Duodenal mucosa (tissue), 2 donors: ENCODE measurements at regions not wholly inside any gene's neighbourhood (a gene's known extent, or its start where the extent isn't known, plus 50 kb on each side); places are given as distances from the start of the nearest gene placed in this dataset.

Experiments
- H3K27ac ChIP-seq: one replicate; pipeline ENCODE4 v1.7.0; 2013; ENCODE audit warnings: low read depth, low read length
- H3K27me3 ChIP-seq, 2 donors: one replicate each; pipeline ENCODE4 v1.7.0; 2013; ENCODE audit warnings: low read length in 2 of 2, control low read depth in 1 of 2; ENCODE audit not compliant: insufficient read depth in 2 of 2, control insufficient read depth in 1 of 2
- H3K36me3 ChIP-seq, 2 donors: one replicate each; pipeline ENCODE4 v1.7.0; 2013; ENCODE audit warnings: low read length in 2 of 2, control low read depth in 1 of 2; ENCODE audit not compliant: insufficient read depth in 2 of 2, control insufficient read depth in 1 of 2
- H3K4me1 ChIP-seq, 2 donors: one replicate each; pipeline ENCODE4 v1.7.0; 2013; ENCODE audit warnings: low read length in 2 of 2, control low read depth in 1 of 2; ENCODE audit not compliant: insufficient read depth in 2 of 2, control insufficient read depth in 1 of 2
- H3K4me3 ChIP-seq, 2 donors: one replicate each; pipeline ENCODE4 v1.7.0; 2013; ENCODE audit warnings: low read length in 2 of 2, low read depth in 1 of 2
- H3K9ac ChIP-seq, 2 donors: one replicate each; pipeline ENCODE4 v1.7.0; 2013; ENCODE audit warnings: low read length in 2 of 2, low read depth in 1 of 2
- H3K9me3 ChIP-seq, 2 donors: one replicate each; pipeline ENCODE4 v1.7.0; 2013; ENCODE audit warnings: low read length in 2 of 2, control low read depth in 1 of 2; ENCODE audit not compliant: control insufficient read depth in 1 of 2

- H3K36me3 ChIP-seq, result no peaks in the 10 kb centered on the region
- H3K27ac ChIP-seq, result peak overlapping the region; percentile 70
- no peaks in the 10 kb centered on the region for H3K9me3 ChIP-seq
- H3K27me3 ChIP-seq, result no peaks in the 10 kb centered on the region
- H3K4me1 ChIP-seq, result peaks cover 13 to 21% of the 10 kb centered on the region in 2 donors
- H3K4me3 ChIP-seq, result peak overlapping the region; percentile 65 to 79
- peak overlapping the region; percentile 76 to 93 for H3K9ac ChIP-seq
These were observed 72.4 kb downstream of the HFE start for GRCh38 chr6:26159357-26160273.

DNA sequence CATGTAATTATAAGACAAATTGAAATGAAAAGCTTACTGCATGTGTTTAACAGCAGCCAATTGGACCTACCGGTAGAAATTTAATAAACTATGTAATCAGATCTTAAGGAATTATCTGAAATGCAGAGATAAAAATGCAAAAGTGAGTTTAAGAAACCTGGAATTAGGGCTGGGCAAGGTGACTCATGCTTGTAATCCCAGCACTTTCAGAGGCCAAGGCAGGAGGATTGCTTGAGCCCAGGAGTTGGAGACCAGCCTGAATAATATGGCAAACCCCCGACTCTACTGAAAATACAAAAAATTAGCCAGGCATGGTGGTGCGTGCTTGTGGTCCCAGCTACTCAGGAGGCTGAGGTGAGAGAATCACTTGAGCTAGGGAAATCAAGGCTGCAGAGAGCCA, 74.1 kb downstream of the HFE start:
- Histone ChIP-seq H3K27me3 (no peaks in the 10 kb centered on the region), H3K9ac (no peak overlapping the region), H3K4me1 (peaks cover 9 to 21% of the 10 kb centered on the region in 2 donors), H3K9me3 (no peaks in the 10 kb centered on the region), H3K27ac (no peak overlapping the region), H3K36me3 (peaks cover 0 to 4% of the 10 kb centered on the region in 2 donors), H3K4me3 (no peak overlapping the region)

DNA sequence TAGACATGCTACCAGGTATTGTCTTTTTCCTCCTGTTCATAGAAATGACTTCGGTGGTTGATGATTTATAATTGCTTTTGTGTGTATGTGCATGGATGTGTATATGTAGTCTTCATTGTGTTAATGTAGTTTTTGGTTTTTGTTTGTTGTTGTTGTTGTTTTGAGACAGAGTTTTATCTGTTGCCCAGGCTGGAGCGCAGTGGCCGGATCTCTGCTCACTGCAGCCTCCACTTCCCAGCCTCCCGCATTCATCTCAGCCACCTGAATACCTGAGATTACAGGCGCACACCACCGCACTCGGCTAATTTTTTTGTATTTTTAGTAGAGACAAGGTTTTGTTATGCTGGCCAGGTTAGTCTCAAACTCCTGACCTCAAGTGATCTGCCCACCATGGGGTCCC, 75.2 kb downstream of the HFE start:
- Histone ChIP-seq H3K9ac (no peak overlapping the region), H3K27ac (no peak overlapping the region), H3K4me3 (no peak overlapping the region), H3K9me3 (no peaks in the 10 kb centered on the region), H3K27me3 (no peaks in the 10 kb centered on the region), H3K36me3 (peaks cover 0 to 4% of the 10 kb centered on the region in 2 donors), H3K4me1 (peaks cover 9 to 21% of the 10 kb centered on the region in 2 donors)

DNA sequence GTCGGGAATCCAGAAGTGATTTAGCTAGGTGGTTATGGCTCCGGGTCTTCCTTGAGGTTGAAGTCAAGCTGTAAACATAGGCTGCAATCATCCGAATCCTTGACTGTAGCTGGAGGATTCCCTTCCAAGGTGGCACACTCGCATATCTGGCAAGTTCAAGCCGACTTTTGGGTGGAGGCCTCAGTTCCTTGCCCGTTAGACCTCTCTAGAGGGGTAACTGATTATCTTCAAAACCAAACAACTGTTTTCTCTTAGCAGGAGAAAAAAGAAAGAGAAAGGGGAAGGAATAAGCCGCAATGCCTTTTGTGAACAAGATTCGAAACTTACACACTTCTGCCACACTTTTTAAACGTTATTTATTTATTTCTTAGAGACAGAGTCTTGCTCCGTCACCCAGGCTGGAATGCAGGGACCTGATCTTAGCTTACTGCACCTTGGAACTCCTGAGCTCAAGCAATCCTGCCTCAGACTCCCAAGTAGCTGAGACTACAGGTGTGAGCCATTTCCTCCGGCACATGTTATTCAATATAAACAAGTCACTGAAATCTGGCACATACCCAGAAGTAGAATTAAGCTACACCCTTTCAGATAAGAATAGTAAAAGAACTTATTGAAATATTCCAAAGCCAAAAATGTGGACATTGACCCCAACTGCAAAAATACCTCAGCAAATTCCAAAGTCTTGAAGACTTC, 76.3 kb downstream of the HFE start:
- Histone ChIP-seq H3K36me3 (peaks cover 0 to 4% of the 10 kb centered on the region in 2 donors), H3K9ac (no peak overlapping the region), H3K4me3 (peak overlapping the region in 1 of 2 donors; percentile 58), H3K27me3 (no peaks in the 10 kb centered on the region), H3K4me1 (peaks cover 9 to 21% of the 10 kb centered on the region in 2 donors), H3K27ac (no peak overlapping the region), H3K9me3 (no peaks in the 10 kb centered on the region)

DNA sequence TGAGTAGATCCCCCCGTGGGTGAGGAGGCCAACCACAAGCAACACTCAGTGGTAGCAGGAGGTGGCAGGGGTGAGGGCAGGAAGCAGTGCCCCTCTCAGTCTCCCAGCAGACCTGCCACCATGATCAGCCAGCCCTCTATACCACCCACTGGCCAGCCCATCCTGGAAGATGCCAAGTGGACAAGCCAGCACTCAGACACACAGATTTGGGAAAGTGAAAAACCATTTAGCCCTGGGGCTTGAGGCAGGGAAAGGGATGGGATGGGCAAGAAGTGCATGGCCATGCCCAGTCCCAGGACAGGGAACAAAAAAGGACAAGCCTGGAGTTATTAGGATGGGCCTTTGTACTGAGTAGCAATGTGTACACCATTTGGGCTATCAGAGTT, 76.9 kb downstream of the HFE start:
- H3K9ac ChIP-seq, result no peak overlapping the region

GRCh38 chr6:26165261-26165790, 78.1 kb downstream of the HFE start:
- Histone ChIP-seq H3K27me3 (no peaks in the 10 kb centered on the region), H3K4me3 (no peak overlapping the region), H3K36me3 (peaks cover 0 to 4% of the 10 kb centered on the region in 2 donors), H3K9me3 (no peaks in the 10 kb centered on the region), H3K27ac (no peak overlapping the region), H3K9ac (no peak overlapping the region), H3K4me1 (peaks cover 0 to 11% of the 10 kb centered on the region in 2 donors)

More for the DNA sequence above, 76.9 kb downstream of the HFE start:
- peaks cover 9 to 21% of the 10 kb centered on the region in 2 donors for H3K4me1 ChIP-seq
- H3K9me3 ChIP-seq, result no peaks in the 10 kb centered on the region
- H3K27ac ChIP-seq, result no peak overlapping the region
- H3K27me3 ChIP-seq, result no peaks in the 10 kb centered on the region
- H3K36me3 ChIP-seq, result peaks cover 0 to 4% of the 10 kb centered on the region in 2 donors
- peak overlapping the region in 1 of 2 donors; percentile 14 for H3K4me3 ChIP-seq

- H3K27ac ChIP-seq, result no peak overlapping the region
- no peaks in the 10 kb centered on the region for H3K9me3 ChIP-seq
- no peaks in the 10 kb centered on the region for H3K27me3 ChIP-seq
- peaks cover 12 to 14% of the 10 kb centered on the region in 2 donors for H3K4me1 ChIP-seq
- no peak overlapping the region for H3K4me3 ChIP-seq
- no peak overlapping the region for H3K9ac ChIP-seq
- H3K36me3 ChIP-seq, result peaks cover 0 to 2% of the 10 kb centered on the region in 2 donors
These were observed 83.0 kb downstream of the HFE start for GRCh38 chr6:26170181-26170580.

- H3K4me3 ChIP-seq, result peak overlapping the region; percentile 78 to 79
- peak overlapping the region; percentile 85 to 87 for H3K9ac ChIP-seq
These were observed 84.0 kb downstream of the HFE start for GRCh38 chr6:26170951-26171841.

GRCh38 chr6:26172608-26172968, 85.4 kb downstream of the HFE start:
- H3K4me1 ChIP-seq, result peaks cover 12 to 14% of the 10 kb centered on the region in 2 donors
- H3K36me3 ChIP-seq, result no peaks in the 10 kb centered on the region
- no peaks in the 10 kb centered on the region for H3K9me3 ChIP-seq
- H3K9ac ChIP-seq, result peak overlapping the region; percentile 85 to 87
- H3K4me3 ChIP-seq, result peak overlapping the region; percentile 78 to 79
- H3K27ac ChIP-seq, result peak overlapping the region; percentile 83
- no peaks in the 10 kb centered on the region for H3K27me3 ChIP-seq

More at GRCh38 chr6:26170951-26171841, 84.0 kb downstream of the HFE start:
- Histone ChIP-seq H3K27me3 (no peaks in the 10 kb centered on the region), H3K9me3 (no peaks in the 10 kb centered on the region), H3K27ac (peak overlapping the region; percentile 83), H3K36me3 (no peaks in the 10 kb centered on the region), H3K4me1 (peaks cover 12 to 14% of the 10 kb centered on the region in 2 donors)
